IMR-90 (cell line): ENCODE measurements at regions not wholly inside any gene's neighbourhood (a gene's known extent, or its start where the extent isn't known, plus 50 kb on each side); places are given as distances from the start of the nearest gene placed in this dataset.

Experiments used
- ATAC-seq: fragments of 200-7000 bp; cut with Tn5 transposase; 2 replicates; pipeline ENCODE4 v1.9.1; 2020; ENCODE audit warnings: low read depth, mild to moderate bottlenecking, moderate library complexity
- BruUV-seq: library from RNA; stranded (reverse); fragments of 400-500 nt; replicated peaks from 2 replicates; lab custom pipeline; 2021; lab: Mats Ljungman, UMichigan
- CTCF ChIA-PET: fragments of 300-600 bp; formaldehyde crosslinking; extraction: SDS; loops from one replicate; lab custom pipeline; 2021; ENCODE audit warnings: antibody characterized with exemption; lab: Yijun Ruan, JAX
- POLR2A ChIA-PET: fragments of 300-600 bp; sonication (Branson Sonifier 250); formaldehyde crosslinking; loops from one replicate; lab custom pipeline; 2022; ENCODE audit warnings: antibody characterized with exemption; ENCODE audit not compliant: unreplicated experiment; lab: Charles Lee
- DNase-seq: peaks from one replicate; pipeline ENCODE4 v3.0.0; 2013
- H2AFZ ChIP-seq: replicated peaks from 2 replicates; pipeline ENCODE3; 2013; ENCODE audit warnings: low read length, mild to moderate bottlenecking; ENCODE audit not compliant: poor library complexity
- H2AK5ac ChIP-seq: 2 replicates; pipeline ENCODE4 v1.6.1; 2013; ENCODE audit warnings: low read depth, low read length, inconsistent platforms
- H2AK9ac ChIP-seq: replicated peaks from 2 replicates; pipeline ENCODE3; 2013; ENCODE audit warnings: mild to moderate bottlenecking, low read depth, low read length, moderate library complexity; ENCODE audit not compliant: poor library complexity
- H2BK120ac ChIP-seq: 2 replicates; pipeline ENCODE4 v1.6.1; 2013; ENCODE audit warnings: low read depth, low read length, inconsistent platforms
- H2BK15ac ChIP-seq: 3 replicates; pipeline ENCODE4 v1.6.1; 2013; ENCODE audit warnings: low read depth, low read length, inconsistent platforms
- H2BK20ac ChIP-seq: 2 replicates; pipeline ENCODE4 v1.6.1; 2013; ENCODE audit warnings: low read depth, mild to moderate bottlenecking, inconsistent platforms, low read length, moderate library complexity
- H2BK5ac ChIP-seq: 2 replicates; pipeline ENCODE4 v1.6.1; 2013; ENCODE audit warnings: mild to moderate bottlenecking, low read depth, low read length, inconsistent platforms; ENCODE audit not compliant: poor library complexity, severe bottlenecking
- H3K14ac ChIP-seq: replicated peaks from 2 replicates; pipeline ENCODE4 v1.6.1; 2013; ENCODE audit warnings: low read depth, low read length, inconsistent platforms
- H3K18ac ChIP-seq: 2 replicates; pipeline ENCODE4 v1.6.1; 2013; ENCODE audit warnings: low read depth, low read length, control low read depth
- H3K23ac ChIP-seq: 2 replicates; pipeline ENCODE4 v1.6.1; 2013; ENCODE audit warnings: low read depth, low read length, inconsistent platforms
- H3K27ac ChIP-seq: 2 replicates; pipeline ENCODE4 v1.5.1; 2013; ENCODE audit warnings: mild to moderate bottlenecking, control low read depth, low read length; ENCODE audit not compliant: insufficient read depth
- H3K27me3 ChIP-seq: 2 replicates; pipeline ENCODE4 v1.6.1; 2013; ENCODE audit warnings: low read length; ENCODE audit not compliant: control insufficient read depth, insufficient read depth
- H3K36me3 ChIP-seq: 2 replicates; pipeline ENCODE4 v1.6.1; 2013; ENCODE audit warnings: low read length, mixed read lengths; ENCODE audit not compliant: control insufficient read depth, insufficient read depth
- H3K4ac ChIP-seq: 2 replicates; pipeline ENCODE4 v1.6.1; 2013; ENCODE audit warnings: low read depth, low read length, inconsistent platforms
- H3K4me1 ChIP-seq: 2 replicates; pipeline ENCODE4 v1.6.1; 2013; ENCODE audit warnings: low read length, mixed read lengths; ENCODE audit not compliant: control insufficient read depth, insufficient read depth
- H3K4me2 ChIP-seq: 2 replicates; pipeline ENCODE4 v1.6.1; 2013; ENCODE audit warnings: low read depth, mild to moderate bottlenecking, control low read depth, low read length, moderate library complexity
- H3K4me3 ChIP-seq: 2 replicates; pipeline ENCODE4 v1.5.1; 2013; ENCODE audit warnings: low read depth, mild to moderate bottlenecking, control low read depth, low read length, moderate library complexity; ENCODE audit not compliant: insufficient read depth
- H3K56ac ChIP-seq: 2 replicates; pipeline ENCODE4 v1.6.1; 2013; ENCODE audit warnings: low read length, inconsistent platforms; ENCODE audit not compliant: insufficient read depth; ENCODE audit errors: extremely low read depth
- H3K79me1 ChIP-seq, 2 experiments: 2 replicates each; pipeline ENCODE4 v1.6.1; 2013; ENCODE audit warnings: low read length in 2 of 2, inconsistent platforms in 1 of 2, low read depth in 1 of 2
- H3K9ac ChIP-seq: 2 replicates; pipeline ENCODE4 v1.6.1; 2013; ENCODE audit warnings: low read depth, low read length, control low read depth
- H3K9me1 ChIP-seq: 2 replicates; pipeline ENCODE4 v1.6.1; 2013; ENCODE audit warnings: low read length, inconsistent platforms; ENCODE audit not compliant: insufficient read depth
- H3K9me3 ChIP-seq: 2 replicates; pipeline ENCODE4 v1.6.1; 2013; ENCODE audit warnings: low read length; ENCODE audit not compliant: control insufficient read depth, insufficient read depth
- H4K20me1 ChIP-seq: 2 replicates; pipeline ENCODE4 v1.6.1; 2013; ENCODE audit warnings: low read length, inconsistent platforms; ENCODE audit not compliant: insufficient read depth
- H4K5ac ChIP-seq: 2 replicates; pipeline ENCODE4 v1.6.1; 2013; ENCODE audit warnings: mild to moderate bottlenecking, low read depth, low read length, control low read depth
- H4K8ac ChIP-seq, 2 experiments: 2 replicates each; pipeline ENCODE4 v1.6.1; 2013; ENCODE audit warnings: low read depth in 2 of 2, low read length in 2 of 2, control low read depth in 1 of 2, inconsistent platforms in 1 of 2
- H4K91ac ChIP-seq: 2 replicates; pipeline ENCODE4 v1.6.1; 2013; ENCODE audit warnings: low read depth, low read length, inconsistent platforms; ENCODE audit not compliant: insufficient read depth
- BHLHE40 ChIP-seq: fragments of 150-350 bp; IDR thresholded peaks from 2 replicates; pipeline ENCODE4 v1.6.1; 2016; ENCODE audit warnings: mild to moderate bottlenecking, low read depth, low read length
- CEBPB ChIP-seq: IDR thresholded peaks from 2 replicates; pipeline ENCODE4 v1.6.1; 2012; ENCODE audit warnings: low read depth, low read length, improper control_type of control experiment
- CHD1 ChIP-seq: IDR thresholded peaks from 2 replicates; pipeline ENCODE4 v1.6.1; 2012; ENCODE audit warnings: low read depth, low read length, improper control_type of control experiment
- CTCF ChIP-seq: conservative IDR thresholded peaks from 2 replicates; pipeline ENCODE4 v1.5.1; 2012; ENCODE audit warnings: mild to moderate bottlenecking, low read depth, low read length, improper control_type of control experiment
- ELK1 ChIP-seq: fragments of 150-350 bp; IDR thresholded peaks from 2 replicates; pipeline ENCODE4 v1.6.1; 2016; ENCODE audit warnings: low read depth, mild to moderate bottlenecking, low read length, moderate library complexity, borderline replicate concordance
- FOS ChIP-seq: fragments of 150-350 bp; IDR thresholded peaks from 2 replicates; pipeline ENCODE4 v1.6.1; 2016; ENCODE audit warnings: low read depth, low read length
- MAFK ChIP-seq: IDR thresholded peaks from 2 replicates; pipeline ENCODE4 v1.6.1; 2012; ENCODE audit warnings: low read depth, low read length, improper control_type of control experiment
- MAZ ChIP-seq: IDR thresholded peaks from 2 replicates; pipeline ENCODE4 v1.6.1; 2012; ENCODE audit warnings: low read depth, mild to moderate bottlenecking, low read length, improper control_type of control experiment, moderate library complexity, borderline replicate concordance
- MXI1 ChIP-seq: IDR thresholded peaks from 2 replicates; pipeline ENCODE4 v1.6.1; 2012; ENCODE audit warnings: low read depth, mild to moderate bottlenecking, low read length, moderate library complexity, borderline replicate concordance
- NFE2L2 ChIP-seq: fragments of 150-350 bp; IDR thresholded peaks from 2 replicates; pipeline ENCODE4 v1.6.1; 2016; ENCODE audit warnings: low read depth, mild to moderate bottlenecking, low read length
- POLR2A ChIP-seq: IDR thresholded peaks from 2 replicates; pipeline ENCODE4 v1.6.1; 2012; ENCODE audit warnings: mild to moderate bottlenecking, low read depth, low read length
- RAD21 ChIP-seq: IDR thresholded peaks from 2 replicates; pipeline ENCODE4 v1.6.1; 2012; ENCODE audit warnings: low read length, improper control_type of control experiment
- RCOR1 ChIP-seq: IDR thresholded peaks from 2 replicates; pipeline ENCODE4 v1.6.1; 2012; ENCODE audit warnings: mild to moderate bottlenecking, low read length, improper control_type of control experiment; ENCODE audit not compliant: insufficient replicate concordance
- RFX5 ChIP-seq: IDR thresholded peaks from 2 replicates; pipeline ENCODE4 v1.8.0; 2012; ENCODE audit warnings: low read depth, mild to moderate bottlenecking, low read length, moderate library complexity
- SMC3 ChIP-seq: fragments of 150-350 bp; IDR thresholded peaks from 2 replicates; pipeline ENCODE4 v1.6.1; 2016; ENCODE audit warnings: low read depth, mild to moderate bottlenecking, antibody characterized with exemption, low read length, moderate library complexity
- USF2 ChIP-seq: fragments of 150-350 bp; IDR thresholded peaks from 2 replicates; pipeline ENCODE4 v1.6.1; 2017; ENCODE audit warnings: mild to moderate bottlenecking, antibody characterized with exemption, low read length, low read depth
- WGBS, 2 experiments: methylation state at CpG; one replicate each; pipeline versions ENCODE4 v1.1.5 to v1.1.7; 2013; ENCODE audit warnings: missing lambda C conversion rate in 2 of 2; ENCODE audit not compliant: insufficient read length in 1 of 2; ENCODE audit errors: extremely low coverage in 2 of 2; 5-methylcytosine and 5-hydroxymethylcytosine counted together
- dilution Hi-C: fragments of 300-500 bp; cut with HindIII; formaldehyde crosslinking; loops from one replicate; pipeline ENCODE4 v1.14.3; 2018; ENCODE audit warnings: low sequenced_read_pairs; ENCODE audit not compliant: unreplicated experiment
- in situ Hi-C: fragments of 300-500 bp; cut with MboI; formaldehyde crosslinking; loops from 3 replicates; pipeline ENCODE4 v1.14.3; 2019; ENCODE audit warnings: low sequenced_read_pairs, inconsistent platforms, mixed read lengths
- intact Hi-C: fragments of 100-400 bp; cut with micrococcal nuclease; formaldehyde crosslinking; loops from 2 replicates; pipeline ENCODE4 v1.10.0; 2022

- Histone ChIP-seq H3K9me1 (no peaks in the 10 kb centered on the region), H3K18ac (no peak overlapping the region), H2BK15ac (no peak overlapping the region), H3K23ac (no peak overlapping the region), H3K27ac (no peak overlapping the region), H3K36me3 (no peaks in the 10 kb centered on the region), H4K8ac (no peak overlapping the region), H3K4me2 (no peak overlapping the region), H2AK5ac (no peak overlapping the region), H2AK9ac (no peak overlapping the region), H4K91ac (no peak overlapping the region), H4K5ac (no peak overlapping the region), H3K79me1 (no peaks in the 10 kb centered on the region), H2BK20ac (no peak overlapping the region), H3K14ac (no peak overlapping the region), H2AFZ (no peak overlapping the region), H3K4me3 (no peak overlapping the region), H3K27me3 (no peaks in the 10 kb centered on the region), H3K4ac (no peak overlapping the region), H3K9ac (no peak overlapping the region), H2BK5ac (no peak overlapping the region), H3K9me3 (no peaks in the 10 kb centered on the region), H2BK120ac (no peak overlapping the region), H4K20me1 (no peaks in the 10 kb centered on the region), H3K56ac (no peak overlapping the region), H3K4me1 (no peaks in the 10 kb centered on the region)
- ATAC-seq (no peak), DNase-seq (no peak)
- intact Hi-C loops (no loop called here), dilution Hi-C loops (no loop called here), in situ Hi-C loops (no loop called here)
- no peak for TF ChIP-seq ELK1
- TF ChIP-seq FOS: no peak
- no peak for TF ChIP-seq RAD21
- no peak for TF ChIP-seq CEBPB
- TF ChIP-seq SMC3: no peak
- no peak for TF ChIP-seq MAFK
- no peak for TF ChIP-seq USF2
- no peak for TF ChIP-seq MAZ
- no peak for TF ChIP-seq RFX5
- TF ChIP-seq RCOR1: no peak
- TF ChIP-seq MXI1: no peak
- TF ChIP-seq NFE2L2: no peak
- TF ChIP-seq BHLHE40: no peak
- TF ChIP-seq CHD1: no peak
- no peak for TF ChIP-seq CTCF
- no peak for TF ChIP-seq POLR2A
- CTCF ChIA-PET: no interaction called here
- POLR2A ChIA-PET: no interaction called here
- 93% methylated on average over 2 of the region's 10 CpGs; no CpG with 5 or more reads in 1 of the 2 experiments for WGBS, 2 experiments
- BruUV-seq: no TSS peak
Observed at GRCh38 chr6:21457647-21458046, 135.9 kb upstream of the SOX4 start.
